ENCODE measurements at regions not wholly inside any gene's neighbourhood (a gene's known extent, or its start where the extent isn't known, plus 50 kb on each side); places are given as distances from the start of the nearest gene placed in this dataset.
"Not testable (repeated sequence)": the region's sequence is repeated elsewhere in the genome, so short reads cannot be mapped to it uniquely, and the experiment has no call there.

GRCh38 chr5:117359895-117360294 is 785.3 kb upstream of the SEMA6A start:
- no peak for DNase-seq

- no peak for DNase-seq
Observed at GRCh38 chr5:117357886-117358285, 783.3 kb upstream of the SEMA6A start.

GRCh38 chr5:117347280-117347679 is 772.7 kb upstream of the SEMA6A start:
- no peak for DNase-seq

- DNase-seq, result not testable (repeated sequence)
Observed at GRCh38 chr5:117343726-117344125, 769.1 kb upstream of the SEMA6A start.

- no peak for DNase-seq
Observed at GRCh38 chr5:117337064-117337749, 762.6 kb upstream of the SEMA6A start.

GRCh38 chr5:117336208-117336607 is 761.6 kb upstream of the SEMA6A start:
- DNase-seq, result no peak

GRCh38 chr5:117333011-117333410 is 758.4 kb upstream of the SEMA6A start:
- DNase-seq, result no peak

- no peak for DNase-seq
Observed at GRCh38 chr5:117332341-117332740, 757.7 kb upstream of the SEMA6A start.

GRCh38 chr5:117327511-117327910 is 752.9 kb upstream of the SEMA6A start:
- DNase-seq, result no peak

GRCh38 chr5:117326997-117327396 is 752.4 kb upstream of the SEMA6A start:
- DNase-seq, result no peak

- no peak for DNase-seq
Observed at GRCh38 chr5:117318528-117318927, 743.9 kb upstream of the SEMA6A start.

- DNase-seq, result no peak
Observed at GRCh38 chr5:117315170-117315569, 740.5 kb upstream of the SEMA6A start.

- not testable (repeated sequence) for DNase-seq
Observed at GRCh38 chr5:117304512-117305107, 730.0 kb upstream of the SEMA6A start.

GRCh38 chr5:117302949-117303348 is 728.3 kb upstream of the SEMA6A start:
- no peak for DNase-seq

- no peak for DNase-seq
Observed at GRCh38 chr5:117302473-117302872, 727.9 kb upstream of the SEMA6A start.

- DNase-seq, result no peak
Observed at GRCh38 chr5:117299936-117300328, 725.3 kb upstream of the SEMA6A start.

- no peak for DNase-seq
Observed at GRCh38 chr5:117299224-117299935, 724.8 kb upstream of the SEMA6A start.

GRCh38 chr5:117296872-117297271 is 722.2 kb upstream of the SEMA6A start:
- no peak for DNase-seq

GRCh38 chr5:117295941-117296340 is 721.3 kb upstream of the SEMA6A start:
- DNase-seq, result no peak

- DNase-seq, result no peak
Observed at GRCh38 chr5:117286813-117287212, 712.2 kb upstream of the SEMA6A start.

GRCh38 chr5:117271656-117272055 is 697.0 kb upstream of the SEMA6A start:
- DNase-seq, result no peak

GRCh38 chr5:117266280-117266679 is 691.7 kb upstream of the SEMA6A start:
- DNase-seq, result no peak

- DNase-seq, result no peak
Observed at GRCh38 chr5:117263231-117263630, 688.6 kb upstream of the SEMA6A start.

GRCh38 chr5:117262572-117263131 is 688.0 kb upstream of the SEMA6A start:
- no peak for DNase-seq

All from activated effector memory CD4-positive, alpha-beta T cell treated with anti-CD3 and anti-CD28 coated beads, Interleukin-2, amount 50 U/mL, for 16 hours (primary cell).